Mammary epithelial cell (primary cell): ENCODE measurements at regions not wholly inside any gene's neighbourhood (a gene's known extent, or its start where the extent isn't known, plus 50 kb on each side); places are given as distances from the start of the nearest gene placed in this dataset.

Experiments
- EZH2 ChIP-seq: IDR thresholded peaks from 2 replicates; pipeline ENCODE4 v1.6.1; 2012; ENCODE audit warnings: low read length, inconsistent platforms, borderline replicate concordance
- TF ChIP-seq, protein P1 (sequence below), 2 donors: IDR thresholded peaks in 1 of 2; conservative IDR thresholded peaks in 1 of 2; 2 replicates each; pipeline ENCODE4 v1.5.1; 2011 to 2012; ENCODE audit warnings: inconsistent platforms in 2 of 2, low read length in 2 of 2, mild to moderate bottlenecking in 2 of 2, control low read depth in 1 of 2, low read depth in 1 of 2; ENCODE audit not compliant: insufficient read depth in 1 of 2; ENCODE audit errors: extremely low read depth in 1 of 2

- TF ChIP-seq, protein P1, sequence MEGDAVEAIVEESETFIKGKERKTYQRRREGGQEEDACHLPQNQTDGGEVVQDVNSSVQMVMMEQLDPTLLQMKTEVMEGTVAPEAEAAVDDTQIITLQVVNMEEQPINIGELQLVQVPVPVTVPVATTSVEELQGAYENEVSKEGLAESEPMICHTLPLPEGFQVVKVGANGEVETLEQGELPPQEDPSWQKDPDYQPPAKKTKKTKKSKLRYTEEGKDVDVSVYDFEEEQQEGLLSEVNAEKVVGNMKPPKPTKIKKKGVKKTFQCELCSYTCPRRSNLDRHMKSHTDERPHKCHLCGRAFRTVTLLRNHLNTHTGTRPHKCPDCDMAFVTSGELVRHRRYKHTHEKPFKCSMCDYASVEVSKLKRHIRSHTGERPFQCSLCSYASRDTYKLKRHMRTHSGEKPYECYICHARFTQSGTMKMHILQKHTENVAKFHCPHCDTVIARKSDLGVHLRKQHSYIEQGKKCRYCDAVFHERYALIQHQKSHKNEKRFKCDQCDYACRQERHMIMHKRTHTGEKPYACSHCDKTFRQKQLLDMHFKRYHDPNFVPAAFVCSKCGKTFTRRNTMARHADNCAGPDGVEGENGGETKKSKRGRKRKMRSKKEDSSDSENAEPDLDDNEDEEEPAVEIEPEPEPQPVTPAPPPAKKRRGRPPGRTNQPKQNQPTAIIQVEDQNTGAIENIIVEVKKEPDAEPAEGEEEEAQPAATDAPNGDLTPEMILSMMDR (conservative IDR thresholded peaks at IDR 0.05 in 1 of 2, IDR thresholded peaks at IDR 0.05 in 1 of 2; ENCODE audit: extremely low read depth in 1 of 2, insufficient read depth in 1 of 2, low read depth in 1 of 2, low read length in 2 of 2), result no peak
- no peak for TF ChIP-seq EZH2
Measured at GRCh38 chr5:28275931-28276330, 1237.5 kb upstream of the CDH9 start.
